Keratinocyte (primary cell): ENCODE measurements at regions not wholly inside any gene's neighbourhood (a gene's known extent, or its start where the extent isn't known, plus 50 kb on each side); places are given as distances from the start of the nearest gene placed in this dataset.

Experiments used
- DNase-seq: peaks from one replicate; pipeline ENCODE4 v3.0.0-alpha.2; 2011; ENCODE audit warnings: low read depth, missing footprints, low spot score
- FAIRE-seq: peaks from 2 replicates; lab custom pipeline; 2011; peaks lifted over from hg19 to GRCh38; lab: Jason Lieb, UNC
- H2AFZ ChIP-seq: 2 replicates; pipeline ENCODE4 v1.6.0; 2012; ENCODE audit warnings: low read length, control low read depth, inconsistent platforms; ENCODE audit not compliant: control insufficient read depth
- H3K27ac ChIP-seq: 2 replicates; pipeline ENCODE4 v1.5.1; 2011; ENCODE audit warnings: low read length; ENCODE audit not compliant: control insufficient read depth, insufficient read depth
- H3K27me3 ChIP-seq: 3 replicates; pipeline ENCODE4 v1.6.0; 2011; ENCODE audit warnings: low read length; ENCODE audit not compliant: control insufficient read depth, insufficient read depth; ENCODE audit errors: extremely low read depth
- H3K36me3 ChIP-seq, 2 experiments: 2 replicates in 1 of 2; 3 replicates in 1 of 2; pipeline ENCODE4 v1.5.1; 2011; ENCODE audit warnings: low read length in 2 of 2, mild to moderate bottlenecking in 1 of 2; ENCODE audit not compliant: control insufficient read depth in 2 of 2, insufficient read depth in 2 of 2; ENCODE audit errors: extremely low read depth in 1 of 2
- H3K4me1 ChIP-seq: 3 replicates; pipeline ENCODE4 v1.5.1; 2011; ENCODE audit warnings: low read length; ENCODE audit not compliant: control insufficient read depth, insufficient read depth; ENCODE audit errors: extremely low read depth
- H3K4me2 ChIP-seq: 3 replicates; pipeline ENCODE4 v1.6.0; 2011; ENCODE audit warnings: low read depth, low read length; ENCODE audit not compliant: control insufficient read depth, insufficient read depth; ENCODE audit errors: extremely low read depth
- H3K4me3 ChIP-seq, 3 experiments: fragments of 200-600 bp in 1 of 3; sonication (generic) in 1 of 3; 2 replicates in 2 of 3; 3 replicates in 1 of 3; pipeline ENCODE4 v1.5.1; 2011 to 2016; ENCODE audit warnings: low read length in 3 of 3, mild to moderate bottlenecking in 3 of 3, control low read depth in 2 of 3, inconsistent platforms in 1 of 3, low read depth in 1 of 3, mixed read lengths in 1 of 3, mixed run types in 1 of 3, moderate library complexity in 1 of 3; ENCODE audit not compliant: control insufficient read depth in 2 of 3, insufficient read depth in 2 of 3; ENCODE audit errors: extremely low read depth in 1 of 3
- H3K79me2 ChIP-seq: 2 replicates; pipeline ENCODE4 v1.6.0; 2012; ENCODE audit warnings: low read length; ENCODE audit not compliant: control insufficient read depth, insufficient read depth
- H3K9ac ChIP-seq: 3 replicates; pipeline ENCODE4 v1.6.0; 2011; ENCODE audit warnings: low read length; ENCODE audit not compliant: control insufficient read depth, insufficient read depth; ENCODE audit errors: extremely low read depth
- H3K9me1 ChIP-seq: 3 replicates; pipeline ENCODE4 v1.6.0; 2011; ENCODE audit warnings: low read length; ENCODE audit not compliant: control insufficient read depth, insufficient read depth; ENCODE audit errors: extremely low read depth
- H3K9me3 ChIP-seq: 2 replicates; pipeline ENCODE4 v1.5.1; 2012; ENCODE audit warnings: low read depth, low read length; ENCODE audit not compliant: control insufficient read depth
- H4K20me1 ChIP-seq: 3 replicates; pipeline ENCODE4 v1.6.0; 2011; ENCODE audit warnings: low read length; ENCODE audit not compliant: control insufficient read depth, insufficient read depth; ENCODE audit errors: extremely low read depth
- CTCF ChIP-seq, 3 experiments: IDR thresholded peaks in 1 of 3; conservative IDR thresholded peaks in 1 of 3; optimal IDR thresholded peaks in 1 of 3; 2 replicates in 2 of 3; 3 replicates in 1 of 3; pipeline versions ENCODE3 to v1.5.1; 2011; ENCODE audit warnings: low read length in 3 of 3, mild to moderate bottlenecking in 3 of 3, moderate library complexity in 2 of 3, control low read depth in 1 of 3, inconsistent platforms in 1 of 3; ENCODE audit not compliant: insufficient read depth in 2 of 3; ENCODE audit errors: extremely low read depth in 1 of 3
- EZH2 ChIP-seq: IDR thresholded peaks from one replicate; pipeline ENCODE4 v1.6.1; 2012; ENCODE audit warnings: inconsistent platforms, mild to moderate bottlenecking, low read length, moderate library complexity
- dilution Hi-C: fragments of 300-500 bp; cut with MboI; formaldehyde crosslinking; loops from one replicate; pipeline ENCODE4 v1.7.0; 2020; ENCODE audit warnings: low sequenced_read_pairs; ENCODE audit not compliant: extremely low pct_ligation_motif_present

GRCh38 chr9:82423700-82424099 lies 435.1 kb downstream of the SPATA31D1 start:
- H3K36me3 ChIP-seq, result no peaks in the 10 kb centered on the region
- H3K27ac ChIP-seq, result no peak overlapping the region
- TF ChIP-seq EZH2 (no peak), CTCF (optimal IDR thresholded peaks at IDR 0.05 in 1 of 3, IDR thresholded peaks at IDR 0.05 in 1 of 3, conservative IDR thresholded peaks at IDR 0.05 in 1 of 3; ENCODE audit: extremely low read depth in 1 of 3, insufficient read depth in 2 of 3, low read length in 3 of 3) (no peak)
- H2AFZ ChIP-seq, result no peak overlapping the region
- H3K4me1 ChIP-seq, result no peaks in the 10 kb centered on the region
- H3K4me2 ChIP-seq, result no peak overlapping the region
- no peaks in the 10 kb centered on the region for H3K79me2 ChIP-seq
- no peaks in the 10 kb centered on the region for H3K27me3 ChIP-seq
- no peaks in the 10 kb centered on the region for H4K20me1 ChIP-seq
- no peak overlapping the region for H3K4me3 ChIP-seq
- H3K9me3 ChIP-seq, result no peaks in the 10 kb centered on the region
- DNase-seq (no peak), FAIRE-seq (no peak)
- dilution Hi-C loops, result no loop called here
- H3K9me1 ChIP-seq, result no peaks in the 10 kb centered on the region
- no peak overlapping the region for H3K9ac ChIP-seq

- Histone ChIP-seq H3K4me3 (no peak overlapping the region), H3K9me1 (no peaks in the 10 kb centered on the region), H4K20me1 (no peaks in the 10 kb centered on the region), H3K79me2 (no peaks in the 10 kb centered on the region), H3K9me3 (no peaks in the 10 kb centered on the region), H3K36me3 (no peaks in the 10 kb centered on the region), H2AFZ (no peak overlapping the region), H3K4me1 (no peaks in the 10 kb centered on the region), H3K27ac (no peak overlapping the region), H3K27me3 (no peaks in the 10 kb centered on the region), H3K9ac (no peak overlapping the region), H3K4me2 (no peak overlapping the region)
- TF ChIP-seq CTCF (optimal IDR thresholded peaks at IDR 0.05 in 1 of 3, IDR thresholded peaks at IDR 0.05 in 1 of 3, conservative IDR thresholded peaks at IDR 0.05 in 1 of 3; ENCODE audit: extremely low read depth in 1 of 3, insufficient read depth in 2 of 3, low read length in 3 of 3) (no peak), EZH2 (no peak)
- DNase-seq (no peak), FAIRE-seq (no peak)
- dilution Hi-C loops, result no loop called here
Measured at GRCh38 chr9:82424599-82425120, 436.1 kb downstream of the SPATA31D1 start.
